ENCODE measurements at regions not wholly inside any gene's neighbourhood (a gene's known extent, or its start where the extent isn't known, plus 50 kb on each side); places are given as distances from the start of the nearest gene placed in this dataset.

DNA sequence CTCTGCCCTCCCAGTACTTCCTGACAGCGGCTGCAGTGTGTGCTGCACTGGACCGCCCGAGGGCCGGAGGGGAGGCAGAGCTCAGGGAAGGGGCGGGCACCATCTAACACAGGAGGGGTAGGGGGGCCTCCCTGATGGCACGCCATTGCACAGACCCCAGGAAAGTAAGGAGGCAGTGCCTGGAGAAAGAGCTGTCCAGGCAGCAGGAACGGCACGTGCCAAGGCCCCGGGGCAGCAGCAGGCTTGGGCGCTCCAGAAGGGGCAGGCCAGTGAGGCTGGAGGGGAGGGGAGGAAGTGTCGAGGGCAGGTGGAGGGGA, 110.7 kb downstream of the CRYAA start:
- TF ChIP-seq, protein P1, sequence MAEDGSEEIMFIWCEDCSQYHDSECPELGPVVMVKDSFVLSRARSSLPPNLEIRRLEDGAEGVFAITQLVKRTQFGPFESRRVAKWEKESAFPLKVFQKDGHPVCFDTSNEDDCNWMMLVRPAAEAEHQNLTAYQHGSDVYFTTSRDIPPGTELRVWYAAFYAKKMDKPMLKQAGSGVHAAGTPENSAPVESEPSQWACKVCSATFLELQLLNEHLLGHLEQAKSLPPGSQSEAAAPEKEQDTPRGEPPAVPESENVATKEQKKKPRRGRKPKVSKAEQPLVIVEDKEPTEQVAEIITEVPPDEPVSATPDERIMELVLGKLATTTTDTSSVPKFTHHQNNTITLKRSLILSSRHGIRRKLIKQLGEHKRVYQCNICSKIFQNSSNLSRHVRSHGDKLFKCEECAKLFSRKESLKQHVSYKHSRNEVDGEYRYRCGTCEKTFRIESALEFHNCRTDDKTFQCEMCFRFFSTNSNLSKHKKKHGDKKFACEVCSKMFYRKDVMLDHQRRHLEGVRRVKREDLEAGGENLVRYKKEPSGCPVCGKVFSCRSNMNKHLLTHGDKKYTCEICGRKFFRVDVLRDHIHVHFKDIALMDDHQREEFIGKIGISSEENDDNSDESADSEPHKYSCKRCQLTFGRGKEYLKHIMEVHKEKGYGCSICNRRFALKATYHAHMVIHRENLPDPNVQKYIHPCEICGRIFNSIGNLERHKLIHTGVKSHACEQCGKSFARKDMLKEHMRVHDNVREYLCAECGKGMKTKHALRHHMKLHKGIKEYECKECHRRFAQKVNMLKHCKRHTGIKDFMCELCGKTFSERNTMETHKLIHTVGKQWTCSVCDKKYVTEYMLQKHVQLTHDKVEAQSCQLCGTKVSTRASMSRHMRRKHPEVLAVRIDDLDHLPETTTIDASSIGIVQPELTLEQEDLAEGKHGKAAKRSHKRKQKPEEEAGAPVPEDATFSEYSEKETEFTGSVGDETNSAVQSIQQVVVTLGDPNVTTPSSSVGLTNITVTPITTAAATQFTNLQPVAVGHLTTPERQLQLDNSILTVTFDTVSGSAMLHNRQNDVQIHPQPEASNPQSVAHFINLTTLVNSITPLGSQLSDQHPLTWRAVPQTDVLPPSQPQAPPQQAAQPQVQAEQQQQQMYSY (CRISPR knock-in tag; IDR thresholded peaks at IDR 0.05) = no peak
- TF ChIP-seq, protein P2, sequence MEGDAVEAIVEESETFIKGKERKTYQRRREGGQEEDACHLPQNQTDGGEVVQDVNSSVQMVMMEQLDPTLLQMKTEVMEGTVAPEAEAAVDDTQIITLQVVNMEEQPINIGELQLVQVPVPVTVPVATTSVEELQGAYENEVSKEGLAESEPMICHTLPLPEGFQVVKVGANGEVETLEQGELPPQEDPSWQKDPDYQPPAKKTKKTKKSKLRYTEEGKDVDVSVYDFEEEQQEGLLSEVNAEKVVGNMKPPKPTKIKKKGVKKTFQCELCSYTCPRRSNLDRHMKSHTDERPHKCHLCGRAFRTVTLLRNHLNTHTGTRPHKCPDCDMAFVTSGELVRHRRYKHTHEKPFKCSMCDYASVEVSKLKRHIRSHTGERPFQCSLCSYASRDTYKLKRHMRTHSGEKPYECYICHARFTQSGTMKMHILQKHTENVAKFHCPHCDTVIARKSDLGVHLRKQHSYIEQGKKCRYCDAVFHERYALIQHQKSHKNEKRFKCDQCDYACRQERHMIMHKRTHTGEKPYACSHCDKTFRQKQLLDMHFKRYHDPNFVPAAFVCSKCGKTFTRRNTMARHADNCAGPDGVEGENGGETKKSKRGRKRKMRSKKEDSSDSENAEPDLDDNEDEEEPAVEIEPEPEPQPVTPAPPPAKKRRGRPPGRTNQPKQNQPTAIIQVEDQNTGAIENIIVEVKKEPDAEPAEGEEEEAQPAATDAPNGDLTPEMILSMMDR (IDR thresholded peaks at IDR 0.05) = no peak
- TF ChIP-seq FOXJ3 (CRISPR knock-in tag; IDR thresholded peaks at IDR 0.05; ENCODE audit: borderline replicate concordance) (no peak), NFYB (CRISPR knock-in tag; conservative IDR thresholded peaks at IDR 0.05; ENCODE audit: low read depth) (no peak), ELF4 (CRISPR knock-in tag; IDR thresholded peaks at IDR 0.05; ENCODE audit: low read depth) (no peak), SMAD4 (CRISPR knock-in tag; IDR thresholded peaks at IDR 0.05) (no peak), ESRRA (CRISPR knock-in tag; IDR thresholded peaks at IDR 0.05; ENCODE audit: borderline replicate concordance) (no peak), KAT7 (CRISPR knock-in tag; IDR thresholded peaks at IDR 0.05; ENCODE audit: borderline replicate concordance) (no peak), RELA (CRISPR knock-in tag; IDR thresholded peaks at IDR 0.05; ENCODE audit: borderline replicate concordance) (no peak)
- TF ChIP-seq, protein P3, sequence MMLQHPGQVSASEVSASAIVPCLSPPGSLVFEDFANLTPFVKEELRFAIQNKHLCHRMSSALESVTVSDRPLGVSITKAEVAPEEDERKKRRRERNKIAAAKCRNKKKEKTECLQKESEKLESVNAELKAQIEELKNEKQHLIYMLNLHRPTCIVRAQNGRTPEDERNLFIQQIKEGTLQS (CRISPR knock-in tag; conservative IDR thresholded peaks at IDR 0.05) = no peak
- TF ChIP-seq, protein P4, sequence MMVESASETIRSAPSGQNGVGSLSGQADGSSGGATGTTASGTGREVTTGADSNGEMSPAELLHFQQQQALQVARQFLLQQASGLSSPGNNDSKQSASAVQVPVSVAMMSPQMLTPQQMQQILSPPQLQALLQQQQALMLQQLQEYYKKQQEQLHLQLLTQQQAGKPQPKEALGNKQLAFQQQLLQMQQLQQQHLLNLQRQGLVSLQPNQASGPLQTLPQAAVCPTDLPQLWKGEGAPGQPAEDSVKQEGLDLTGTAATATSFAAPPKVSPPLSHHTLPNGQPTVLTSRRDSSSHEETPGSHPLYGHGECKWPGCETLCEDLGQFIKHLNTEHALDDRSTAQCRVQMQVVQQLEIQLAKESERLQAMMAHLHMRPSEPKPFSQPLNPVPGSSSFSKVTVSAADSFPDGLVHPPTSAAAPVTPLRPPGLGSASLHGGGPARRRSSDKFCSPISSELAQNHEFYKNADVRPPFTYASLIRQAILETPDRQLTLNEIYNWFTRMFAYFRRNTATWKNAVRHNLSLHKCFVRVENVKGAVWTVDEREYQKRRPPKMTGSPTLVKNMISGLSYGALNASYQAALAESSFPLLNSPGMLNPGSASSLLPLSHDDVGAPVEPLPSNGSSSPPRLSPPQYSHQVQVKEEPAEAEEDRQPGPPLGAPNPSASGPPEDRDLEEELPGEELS (CRISPR knock-in tag; IDR thresholded peaks at IDR 0.05) = no peak
- TF ChIP-seq, protein P5, sequence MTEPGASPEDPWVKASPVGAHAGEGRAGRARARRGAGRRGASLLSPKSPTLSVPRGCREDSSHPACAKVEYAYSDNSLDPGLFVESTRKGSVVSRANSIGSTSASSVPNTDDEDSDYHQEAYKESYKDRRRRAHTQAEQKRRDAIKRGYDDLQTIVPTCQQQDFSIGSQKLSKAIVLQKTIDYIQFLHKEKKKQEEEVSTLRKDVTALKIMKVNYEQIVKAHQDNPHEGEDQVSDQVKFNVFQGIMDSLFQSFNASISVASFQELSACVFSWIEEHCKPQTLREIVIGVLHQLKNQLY (CRISPR knock-in tag; IDR thresholded peaks at IDR 0.05) = no peak

Measured in WTC11 (cell line).